HG03095 (cell line): ENCODE measurements at regions not wholly inside any gene's neighbourhood (a gene's known extent, or its start where the extent isn't known, plus 50 kb on each side); places are given as distances from the start of the nearest gene placed in this dataset.

Experiments used
- ATAC-seq: cut with Tn5 transposase; IDR thresholded peaks from one replicate; pipeline ENCODE4 v1.9.1; 2021; ENCODE audit warnings: moderate library complexity; ENCODE audit not compliant: unreplicated experiment

GRCh38 chr2:15776629-15776919 lies 163.8 kb upstream of the MYCN start:
- no peak for ATAC-seq

- no peak for ATAC-seq
Measured at GRCh38 chr2:15776992-15777702, 163.2 kb upstream of the MYCN start.

GRCh38 chr2:15777795-15778371 lies 162.5 kb upstream of the MYCN start:
- no peak for ATAC-seq

GRCh38 chr2:15778529-15779219 lies 161.7 kb upstream of the MYCN start:
- ATAC-seq = no peak

- ATAC-seq = no peak
Measured at GRCh38 chr2:15779381-15780041, 160.8 kb upstream of the MYCN start.

- no peak for ATAC-seq
Measured at GRCh38 chr2:15780234-15780633, 160.1 kb upstream of the MYCN start.

- ATAC-seq = no peak
Measured at GRCh38 chr2:15780912-15781574, 159.3 kb upstream of the MYCN start.

GRCh38 chr2:15782009-15782751 lies 158.2 kb upstream of the MYCN start:
- ATAC-seq = no peak

GRCh38 chr2:15782769-15783294 lies 157.5 kb upstream of the MYCN start:
- ATAC-seq = no peak

- no peak for ATAC-seq
Measured at GRCh38 chr2:15783489-15783888, 156.9 kb upstream of the MYCN start.

GRCh38 chr2:15784106-15784885 lies 156.1 kb upstream of the MYCN start:
- no peak for ATAC-seq

- ATAC-seq = no peak
Measured at GRCh38 chr2:15784886-15785801, 155.2 kb upstream of the MYCN start.

GRCh38 chr2:15786003-15786654 lies 154.2 kb upstream of the MYCN start:
- no peak for ATAC-seq

GRCh38 chr2:15786901-15787300 lies 153.4 kb upstream of the MYCN start:
- no peak for ATAC-seq

- ATAC-seq = no peak
Measured at GRCh38 chr2:15787535-15788454, 152.6 kb upstream of the MYCN start.

- no peak for ATAC-seq
Measured at GRCh38 chr2:15788455-15788829, 151.9 kb upstream of the MYCN start.

GRCh38 chr2:15788830-15789229 lies 151.5 kb upstream of the MYCN start:
- no peak for ATAC-seq
